Inflammatory macrophage treated with lipopolysaccharide for 4 hours (primary cell): ENCODE measurements at regions not wholly inside any gene's neighbourhood (a gene's known extent, or its start where the extent isn't known, plus 50 kb on each side); places are given as distances from the start of the nearest gene placed in this dataset.

Source experiments
- DNase-seq: peaks from one replicate; pipeline ENCODE4 v3.0.0-alpha.2; 2020

GRCh38 chr4:180372691-180373090 is 1870.5 kb upstream of the TENM3 start:
- DNase-seq, result no peak

DNA sequence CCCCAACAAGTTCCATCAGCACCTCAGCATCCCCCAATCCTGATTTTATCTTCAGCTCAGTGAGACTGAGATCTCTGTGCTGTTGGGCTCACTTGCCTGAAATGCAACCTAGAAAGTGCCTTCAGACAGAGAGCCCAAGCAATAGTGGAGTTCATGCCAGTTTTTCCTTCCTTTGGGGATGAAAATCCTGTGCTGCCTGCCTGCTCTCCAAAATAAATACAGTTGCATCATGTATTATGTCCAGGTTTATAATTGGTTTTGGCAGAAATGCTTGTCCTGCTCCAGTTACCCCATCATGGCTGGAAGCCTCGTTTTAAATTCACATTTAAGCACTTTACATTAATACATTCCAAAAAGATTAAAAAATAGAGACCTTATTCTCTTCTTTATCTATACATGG is 1865.5 kb upstream of the TENM3 start:
- no peak for DNase-seq

- DNase-seq, result no peak
These were observed 1862.5 kb upstream of the TENM3 start for GRCh38 chr4:180380733-180381132.

GRCh38 chr4:180391613-180392012 is 1851.6 kb upstream of the TENM3 start:
- DNase-seq, result no peak

GRCh38 chr4:180394312-180394711 is 1848.9 kb upstream of the TENM3 start:
- no peak for DNase-seq

- no peak for DNase-seq
These were observed 1848.5 kb upstream of the TENM3 start for GRCh38 chr4:180394730-180395129.

DNA sequence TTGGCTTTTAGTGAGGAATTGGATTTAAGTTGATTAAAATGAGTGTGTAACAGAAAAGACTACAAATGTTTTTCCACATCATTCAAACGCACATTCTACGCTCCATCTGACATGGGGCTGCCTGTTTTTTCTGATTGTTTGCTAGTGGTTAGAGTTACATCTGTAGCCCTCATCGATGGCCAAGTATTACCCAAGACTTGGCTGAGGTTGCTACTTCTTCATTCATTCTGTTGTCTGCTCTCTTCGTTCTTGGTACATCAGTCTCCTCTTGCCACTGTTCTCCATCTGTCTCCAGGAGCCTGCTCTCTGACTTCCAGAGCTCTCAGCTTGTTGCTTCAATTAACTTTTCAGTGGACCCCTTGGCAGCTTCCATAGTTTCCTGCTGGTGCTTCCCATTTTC is 1844.6 kb upstream of the TENM3 start:
- DNase-seq, result no peak

DNA sequence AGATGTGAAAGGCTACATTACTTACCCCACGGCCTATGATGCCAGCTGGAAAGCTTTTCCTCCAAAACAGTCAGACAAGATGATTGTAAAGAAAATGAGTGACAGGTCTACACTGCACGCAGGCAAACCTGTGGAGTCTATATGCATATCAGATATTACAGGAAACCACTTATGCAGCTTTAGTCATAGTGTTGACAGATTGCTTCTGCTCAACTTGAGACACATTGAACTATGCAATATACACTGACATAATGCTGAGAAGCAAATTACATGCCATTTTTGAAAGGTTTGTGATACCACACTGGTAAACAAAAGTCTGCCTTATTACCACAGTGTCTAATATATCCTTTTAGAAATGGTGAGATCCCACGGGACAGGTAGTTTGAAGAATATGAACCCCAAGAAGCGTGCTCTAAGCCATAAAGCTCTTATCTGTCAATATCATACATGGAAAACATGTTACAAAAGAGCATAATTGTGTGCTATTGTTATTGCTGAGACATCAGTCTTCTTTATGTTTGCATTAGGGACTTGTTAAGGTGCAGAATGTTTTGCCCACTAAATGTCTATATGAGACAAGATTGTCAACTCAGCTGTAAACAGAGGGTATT is 1835.8 kb upstream of the TENM3 start:
- DNase-seq, result no peak

DNA sequence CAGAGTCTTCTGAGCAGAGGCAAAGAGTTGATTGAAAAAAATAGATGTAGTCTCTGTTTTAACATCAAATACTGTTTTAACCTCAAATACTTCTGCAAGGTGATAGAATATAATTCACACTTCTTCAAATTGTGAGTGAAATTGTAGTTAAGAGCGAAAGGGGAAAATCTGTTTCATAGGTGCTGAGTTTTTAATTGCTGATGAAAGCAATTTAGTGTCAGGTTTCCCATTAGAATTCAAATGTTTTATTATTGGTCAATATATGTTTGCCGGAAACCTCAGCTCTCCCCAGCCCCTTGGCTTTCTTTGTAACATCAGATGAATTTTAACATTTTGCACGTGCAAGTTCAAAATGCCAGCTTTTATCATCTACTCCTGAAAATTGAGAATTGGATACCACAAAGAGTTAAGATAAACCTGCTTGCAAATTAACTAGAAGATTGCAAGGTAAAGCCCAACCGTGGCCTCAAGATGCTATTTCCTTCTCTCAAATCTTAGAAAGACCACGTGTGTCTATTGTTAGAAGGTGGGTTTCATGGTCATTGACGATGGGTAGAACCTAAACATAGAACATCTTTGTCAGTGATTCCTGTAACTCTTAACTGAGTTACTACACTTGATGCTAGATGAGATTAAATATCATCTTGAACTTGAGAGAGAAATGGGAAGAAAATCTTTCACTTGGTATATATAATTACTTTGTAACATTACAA is 1824.2 kb upstream of the TENM3 start:
- DNase-seq, result no peak

- DNase-seq, result no peak
These were observed 1820.1 kb upstream of the TENM3 start for GRCh38 chr4:180422989-180423711.

GRCh38 chr4:180423712-180424057 is 1819.5 kb upstream of the TENM3 start:
- DNase-seq, result no peak

DNA sequence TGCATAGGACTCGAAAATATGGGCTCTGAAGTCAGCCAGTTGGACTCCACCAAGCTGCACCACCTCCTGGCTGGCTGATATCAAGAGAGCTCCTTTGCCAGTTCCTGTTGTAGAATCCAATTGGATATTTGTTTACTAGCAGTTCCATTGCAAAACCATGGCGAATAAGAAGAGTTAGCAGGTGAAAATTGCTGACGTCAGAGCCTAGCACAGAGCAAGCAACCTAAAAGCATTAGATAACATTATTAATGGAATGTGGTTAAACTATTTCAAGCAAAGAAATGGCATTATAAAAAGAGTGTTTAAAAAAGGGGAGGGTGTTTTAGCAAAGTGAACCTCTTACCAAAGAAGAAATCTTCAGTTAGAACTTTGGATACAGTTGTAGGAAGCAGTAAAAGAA is 1816.3 kb upstream of the TENM3 start:
- no peak for DNase-seq

DNA sequence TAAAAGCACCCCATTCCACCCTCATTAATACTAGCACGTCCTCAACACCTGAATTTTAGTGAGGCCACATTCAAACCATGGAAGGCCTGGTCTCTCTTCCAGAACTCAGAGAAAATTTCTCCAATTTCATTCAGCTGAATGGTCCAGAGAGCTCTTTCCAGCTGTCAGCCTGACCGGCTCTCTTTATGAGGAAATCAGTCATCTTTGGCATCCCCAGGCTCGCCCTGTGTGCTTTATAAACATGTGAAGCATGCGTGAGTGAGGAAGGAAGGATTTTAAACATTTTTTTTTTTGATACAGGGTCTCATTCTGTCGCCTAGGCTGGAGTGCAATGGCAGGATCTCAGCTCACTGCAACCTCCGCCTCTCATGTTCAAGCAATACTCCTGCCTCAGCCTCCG is 1812.9 kb upstream of the TENM3 start:
- DNase-seq, result no peak

DNA sequence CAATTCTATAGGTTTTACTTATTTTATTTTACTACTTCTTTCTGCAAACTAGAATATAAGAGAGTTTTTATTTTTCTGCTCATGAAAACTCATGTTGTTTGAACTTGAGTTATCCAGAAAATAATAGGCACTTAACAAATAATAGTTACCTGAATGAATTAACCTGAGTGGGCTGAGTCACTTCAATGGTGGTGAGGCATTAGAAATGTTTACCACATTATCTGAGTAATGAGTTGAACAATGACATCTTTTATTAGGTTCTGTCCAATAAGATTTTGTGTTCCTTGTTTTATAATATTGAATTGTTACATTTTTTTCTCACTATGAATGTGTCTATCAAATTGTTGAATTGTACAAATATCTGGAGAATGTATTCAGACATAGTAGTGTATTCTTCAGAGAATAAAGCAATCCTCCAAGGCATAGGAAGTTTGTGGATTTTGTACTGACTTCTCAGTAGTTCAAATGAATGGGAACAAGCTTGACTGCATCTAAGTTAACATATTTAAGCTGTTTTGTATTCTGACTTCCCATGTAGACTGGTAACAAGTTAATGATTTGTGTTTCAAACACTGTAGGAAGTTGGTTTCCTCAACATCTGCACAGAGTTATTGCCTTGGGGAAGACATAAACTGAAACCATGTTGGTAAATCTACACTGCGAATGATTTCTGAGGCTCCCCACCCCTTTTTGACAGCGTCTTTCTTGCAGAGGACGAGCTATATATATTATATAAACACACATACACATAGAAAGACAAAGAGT is 1808.9 kb upstream of the TENM3 start:
- DNase-seq, result no peak

DNA sequence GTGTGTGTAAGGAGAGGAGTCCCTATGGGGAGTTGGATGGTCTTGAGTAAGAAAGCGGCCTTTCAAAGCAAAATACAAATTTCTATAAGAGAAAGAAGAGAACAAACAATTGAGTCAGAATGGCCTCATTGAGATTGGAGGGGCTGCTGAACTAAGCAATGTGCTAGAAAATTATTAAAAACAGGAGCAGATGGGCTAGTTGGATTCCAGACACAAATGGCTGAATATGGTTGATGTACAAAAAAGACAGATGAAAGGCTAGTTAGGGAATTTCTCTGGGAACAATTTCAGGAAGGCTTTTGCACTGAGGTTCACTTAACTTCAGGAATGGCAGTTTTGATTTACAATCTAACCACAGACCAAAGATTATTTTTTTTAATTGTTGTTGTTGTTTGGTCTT is 1806.8 kb upstream of the TENM3 start:
- no peak for DNase-seq

- DNase-seq, result no peak
These were observed 1805.6 kb upstream of the TENM3 start for GRCh38 chr4:180437601-180438000.

DNA sequence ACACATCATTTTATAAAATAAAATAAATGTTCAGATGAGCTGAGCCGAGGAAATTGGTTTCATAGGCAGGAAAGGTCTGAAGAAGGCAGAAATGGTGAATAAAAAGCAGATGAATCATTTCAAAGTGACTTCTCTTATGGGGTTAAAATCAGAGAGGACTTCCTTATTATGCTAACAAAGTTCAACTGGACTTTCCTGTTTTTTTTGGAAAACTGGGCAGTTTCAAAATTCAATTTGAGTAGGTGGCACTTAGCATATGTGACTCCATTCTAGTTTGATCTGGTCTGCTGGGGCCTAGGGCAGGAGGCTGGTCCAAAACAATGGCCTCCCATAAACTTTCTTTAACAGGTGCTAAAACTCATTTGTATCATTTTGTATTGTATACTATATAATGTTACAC is 1794.9 kb upstream of the TENM3 start:
- peak; percentile 25 for DNase-seq

- no peak for DNase-seq
These were observed 1793.7 kb upstream of the TENM3 start for GRCh38 chr4:180449395-180449956.

- no peak for DNase-seq
These were observed 1788.0 kb upstream of the TENM3 start for GRCh38 chr4:180455226-180455625.

DNA sequence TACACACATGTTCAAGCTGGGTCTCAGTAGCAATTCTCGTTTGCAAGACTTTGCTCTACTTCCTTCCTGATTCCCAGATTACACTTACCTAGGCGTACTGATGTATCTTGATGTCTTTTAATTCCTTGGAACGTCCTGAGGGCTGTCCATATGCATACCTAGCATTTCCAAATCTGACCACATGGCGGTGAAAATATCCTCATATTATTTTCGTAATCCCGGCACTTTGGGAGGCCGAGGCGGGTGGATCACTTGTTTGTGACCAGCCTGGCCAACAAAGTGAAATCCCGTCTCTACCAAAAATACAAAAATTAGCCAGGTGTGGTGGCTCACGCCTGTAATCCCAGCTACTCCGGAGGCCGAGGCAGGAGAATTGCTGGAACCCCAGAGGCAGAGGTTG is 1786.3 kb upstream of the TENM3 start:
- no peak for DNase-seq

DNA sequence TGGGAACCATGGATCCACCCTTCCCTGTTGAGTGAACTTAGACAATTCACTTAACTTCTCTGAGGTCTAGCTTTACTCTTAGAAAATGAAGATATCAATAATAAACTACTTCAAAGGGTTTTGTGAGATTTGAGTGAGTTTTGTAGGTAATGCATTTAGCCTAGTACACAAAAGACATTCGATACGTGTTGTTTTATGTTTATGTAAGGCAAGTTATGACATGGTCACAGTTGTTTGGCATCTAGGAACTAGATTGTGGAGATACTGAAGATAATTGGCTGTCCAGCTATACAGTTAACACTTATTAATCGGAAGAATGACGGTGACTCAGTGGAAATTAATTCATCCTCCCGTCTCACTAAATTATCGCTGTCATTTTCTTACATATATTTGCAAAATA is 1781.1 kb upstream of the TENM3 start:
- DNase-seq, result no peak

DNA sequence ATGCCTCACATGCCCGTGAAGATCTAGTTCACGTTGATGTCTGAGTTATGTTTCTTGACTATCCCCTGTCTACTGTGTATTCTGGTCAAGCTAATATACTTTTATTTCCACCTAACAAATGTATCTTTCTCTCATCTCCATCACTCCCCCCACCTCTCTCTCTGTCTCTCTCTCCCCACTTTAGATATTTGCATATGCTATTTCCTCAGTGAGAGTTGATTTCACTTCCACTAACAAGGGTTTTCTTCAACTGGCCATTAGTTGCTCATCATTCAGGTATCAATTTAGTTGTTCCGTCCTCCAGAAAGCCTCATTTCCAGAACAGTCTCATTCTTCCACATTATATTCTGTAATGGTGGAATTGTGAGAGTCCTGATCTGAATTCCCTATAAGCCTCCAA is 1777.8 kb upstream of the TENM3 start:
- DNase-seq, result no peak

- DNase-seq, result no peak
These were observed 1760.2 kb upstream of the TENM3 start for GRCh38 chr4:180483036-180483435.
